KOPT-K1 (cell line): ENCODE measurements at regions not wholly inside any gene's neighbourhood (a gene's known extent, or its start where the extent isn't known, plus 50 kb on each side); places are given as distances from the start of the nearest gene placed in this dataset.
"Not testable (repeated sequence)": the region's sequence is repeated elsewhere in the genome, so short reads cannot be mapped to it uniquely, and the experiment has no call there.

Experiments
- H3K27ac ChIP-seq: fragments of 200-600 bp; sonication (generic); 2 replicates; pipeline ENCODE4 v1.5.1; 2016; ENCODE audit warnings: antibody characterized with exemption, mild to moderate bottlenecking, low read depth, low read length; ENCODE audit not compliant: poor library complexity, severe bottlenecking
- H3K36me3 ChIP-seq: fragments of 200-600 bp; sonication (generic); 2 replicates; pipeline ENCODE4 v1.5.1; 2017; ENCODE audit warnings: antibody characterized with exemption, mild to moderate bottlenecking, low read length, moderate library complexity; ENCODE audit not compliant: insufficient read depth
- H3K9me3 ChIP-seq: fragments of 200-600 bp; sonication (generic); 2 replicates; pipeline ENCODE4 v1.5.1; 2017; ENCODE audit warnings: antibody characterized with exemption, low read length, mild to moderate bottlenecking; ENCODE audit not compliant: insufficient read depth, poor library complexity, severe bottlenecking

- peaks cover 2% of the 10 kb centered on the region for H3K9me3 ChIP-seq
- H3K36me3 ChIP-seq = no peaks in the 10 kb centered on the region
- H3K27ac ChIP-seq = no peak overlapping the region
These were observed 147.8 kb upstream of the POGK start for GRCh38 chr1:166691476-166691875.

GRCh38 chr1:166692346-166692745 lies 146.9 kb upstream of the POGK start:
- Histone ChIP-seq H3K36me3 (no peaks in the 10 kb centered on the region), H3K27ac (no peak overlapping the region), H3K9me3 (no peaks in the 10 kb centered on the region)

- Histone ChIP-seq H3K36me3 (no peaks in the 10 kb centered on the region), H3K9me3 (no peaks in the 10 kb centered on the region), H3K27ac (no peak overlapping the region)
These were observed 146.1 kb upstream of the POGK start for GRCh38 chr1:166693158-166693557.

GRCh38 chr1:166693673-166694297 lies 145.5 kb upstream of the POGK start:
- no peak overlapping the region for H3K27ac ChIP-seq
- no peaks in the 10 kb centered on the region for H3K36me3 ChIP-seq
- H3K9me3 ChIP-seq = no peaks in the 10 kb centered on the region

- Histone ChIP-seq H3K9me3 (no peaks in the 10 kb centered on the region), H3K27ac (no peak overlapping the region), H3K36me3 (no peaks in the 10 kb centered on the region)
These were observed 144.2 kb upstream of the POGK start for GRCh38 chr1:166695115-166695514.

- not testable (repeated sequence) for H3K27ac ChIP-seq, H3K36me3 ChIP-seq, H3K9me3 ChIP-seq
These were observed 143.4 kb upstream of the POGK start for GRCh38 chr1:166695834-166696233.

GRCh38 chr1:166698771-166699170 lies 140.5 kb upstream of the POGK start:
- H3K27ac ChIP-seq = no peak overlapping the region
- H3K36me3 ChIP-seq = no peaks in the 10 kb centered on the region
- H3K9me3 ChIP-seq = no peaks in the 10 kb centered on the region

- Histone ChIP-seq H3K27ac (no peak overlapping the region), H3K36me3 (no peaks in the 10 kb centered on the region), H3K9me3 (no peaks in the 10 kb centered on the region)
These were observed 139.7 kb upstream of the POGK start for GRCh38 chr1:166699613-166700012.

GRCh38 chr1:166700696-166701095 lies 138.6 kb upstream of the POGK start:
- H3K27ac ChIP-seq = no peak overlapping the region
- no peaks in the 10 kb centered on the region for H3K9me3 ChIP-seq

GRCh38 chr1:166701603-166702100 lies 137.6 kb upstream of the POGK start:
- Histone ChIP-seq H3K36me3 (no peaks in the 10 kb centered on the region), H3K27ac (no peak overlapping the region), H3K9me3 (no peaks in the 10 kb centered on the region)

More at GRCh38 chr1:166700696-166701095, 138.6 kb upstream of the POGK start:
- H3K36me3 ChIP-seq = no peaks in the 10 kb centered on the region

GRCh38 chr1:166703141-166703540 lies 136.1 kb upstream of the POGK start:
- no peaks in the 10 kb centered on the region for H3K9me3 ChIP-seq
- no peaks in the 10 kb centered on the region for H3K36me3 ChIP-seq
- H3K27ac ChIP-seq = no peak overlapping the region

GRCh38 chr1:166703726-166704462 lies 135.4 kb upstream of the POGK start:
- no peaks in the 10 kb centered on the region for H3K36me3 ChIP-seq

GRCh38 chr1:166705376-166706289 lies 133.6 kb upstream of the POGK start:
- Histone ChIP-seq H3K27ac (no peak overlapping the region), H3K36me3 (no peaks in the 10 kb centered on the region), H3K9me3 (no peaks in the 10 kb centered on the region)

More at GRCh38 chr1:166703726-166704462, 135.4 kb upstream of the POGK start:
- Histone ChIP-seq H3K9me3 (no peaks in the 10 kb centered on the region), H3K27ac (no peak overlapping the region)

GRCh38 chr1:166716620-166717019 lies 122.7 kb upstream of the POGK start:
- no peaks in the 10 kb centered on the region for H3K36me3 ChIP-seq
- H3K9me3 ChIP-seq = peaks cover 20% of the 10 kb centered on the region
- no peak overlapping the region for H3K27ac ChIP-seq

GRCh38 chr1:166721145-166721544 lies 118.1 kb upstream of the POGK start:
- Histone ChIP-seq H3K36me3 (no peaks in the 10 kb centered on the region), H3K9me3 (peaks cover 30% of the 10 kb centered on the region), H3K27ac (no peak overlapping the region)
